ENCODE measurements at regions not wholly inside any gene's neighbourhood (a gene's known extent, or its start where the extent isn't known, plus 50 kb on each side); places are given as distances from the start of the nearest gene placed in this dataset.
A peak's percentile ranks its signal among the peaks of the same experiment; 100 is the strongest.

GRCh38 chr9:104993291-104993963 is 65.5 kb upstream of the ABCA1 start:
- Histone ChIP-seq H3K36me3 (ENCODE audit: control insufficient read depth in 2 of 2, extremely low read depth in 1 of 2, insufficient read depth in 2 of 2, low read length in 2 of 2) (no peaks in the 10 kb centered on the region), H3K9me1 (replicated peaks; ENCODE audit: control insufficient read depth, extremely low read depth, insufficient read depth, low read length) (no peaks in the 10 kb centered on the region), H4K20me1 (replicated peaks; ENCODE audit: control insufficient read depth, extremely low read depth, insufficient read depth, low read length) (no peaks in the 10 kb centered on the region), H3K27ac (ENCODE audit: insufficient read depth, low read depth, low read length) (no peak overlapping the region), H3K4me2 (ENCODE audit: insufficient read depth, low read length) (no peak overlapping the region), H3K27me3 (ENCODE audit: control insufficient read depth in 2 of 2, insufficient read depth in 2 of 2, low read length in 2 of 2) (no peaks in the 10 kb centered on the region), H3K79me2 (ENCODE audit: control insufficient read depth, insufficient read depth, low read length) (no peaks in the 10 kb centered on the region), H3K4me3 (replicated peaks in 1 of 3; ENCODE audit: insufficient read depth in 1 of 3, low read depth in 1 of 3, low read length in 3 of 3) (no peak overlapping the region), H3K9ac (replicated peaks; ENCODE audit: extremely low read depth, insufficient read depth, low read length) (no peak overlapping the region), H2AFZ (ENCODE audit: low read depth, low read length) (peak overlapping the region; percentile 9), H3K9me3 (replicated peaks; ENCODE audit: control insufficient read depth, insufficient read depth, low read length) (no peaks in the 10 kb centered on the region), H3K4me1 (ENCODE audit: control insufficient read depth, extremely low read depth, insufficient read depth, low read length) (peaks cover 4% of the 10 kb centered on the region)
- DNase-seq (ENCODE audit: low read depth, low spot score) (peak; percentile 68), FAIRE-seq (no peak)
- dilution Hi-C loops (cut with MboI; ENCODE audit: extremely low pct_ligation_motif_present, low sequenced_read_pairs) = no loop called here
- ChIA-PET POLR2A (no interaction called here), CTCF (no interaction called here)
- no peak for TF ChIP-seq EZH2 (IDR thresholded peaks at IDR 0.05; ENCODE audit: borderline replicate concordance, low read depth, low read length, severe bottlenecking)
- TF ChIP-seq FOS (IDR thresholded peaks at IDR 0.05; ENCODE audit: borderline replicate concordance, insufficient read depth, low read length) = no peak
- TF ChIP-seq MYC (IDR thresholded peaks at IDR 0.05; ENCODE audit: low read depth, low read length) = no peak
- TF ChIP-seq POLR2AphosphoS5 (IDR thresholded peaks at IDR 0.05; ENCODE audit: insufficient read depth, low read depth, low read length) = no peak
- no peak for TF ChIP-seq MAX (IDR thresholded peaks at IDR 0.05; ENCODE audit: insufficient read depth, insufficient read length)
- TF ChIP-seq GATA2 (IDR thresholded peaks at IDR 0.05; ENCODE audit: insufficient read depth, insufficient read length, low read depth, low read length) = no peak
- TF ChIP-seq, protein P1, sequence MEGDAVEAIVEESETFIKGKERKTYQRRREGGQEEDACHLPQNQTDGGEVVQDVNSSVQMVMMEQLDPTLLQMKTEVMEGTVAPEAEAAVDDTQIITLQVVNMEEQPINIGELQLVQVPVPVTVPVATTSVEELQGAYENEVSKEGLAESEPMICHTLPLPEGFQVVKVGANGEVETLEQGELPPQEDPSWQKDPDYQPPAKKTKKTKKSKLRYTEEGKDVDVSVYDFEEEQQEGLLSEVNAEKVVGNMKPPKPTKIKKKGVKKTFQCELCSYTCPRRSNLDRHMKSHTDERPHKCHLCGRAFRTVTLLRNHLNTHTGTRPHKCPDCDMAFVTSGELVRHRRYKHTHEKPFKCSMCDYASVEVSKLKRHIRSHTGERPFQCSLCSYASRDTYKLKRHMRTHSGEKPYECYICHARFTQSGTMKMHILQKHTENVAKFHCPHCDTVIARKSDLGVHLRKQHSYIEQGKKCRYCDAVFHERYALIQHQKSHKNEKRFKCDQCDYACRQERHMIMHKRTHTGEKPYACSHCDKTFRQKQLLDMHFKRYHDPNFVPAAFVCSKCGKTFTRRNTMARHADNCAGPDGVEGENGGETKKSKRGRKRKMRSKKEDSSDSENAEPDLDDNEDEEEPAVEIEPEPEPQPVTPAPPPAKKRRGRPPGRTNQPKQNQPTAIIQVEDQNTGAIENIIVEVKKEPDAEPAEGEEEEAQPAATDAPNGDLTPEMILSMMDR (IDR thresholded peaks at IDR 0.05; ENCODE audit: extremely low read depth in 1 of 2, insufficient read depth in 1 of 2, low read depth in 1 of 2, low read length in 2 of 2) = no peak
- TF ChIP-seq JUN (IDR thresholded peaks at IDR 0.05; ENCODE audit: borderline replicate concordance, insufficient read depth, insufficient read length, low read depth) = no peak
- no peak for TF ChIP-seq POLR2A (IDR thresholded peaks at IDR 0.05; ENCODE audit: low read depth, low read length)
- no TSS peak for BruUV-seq (replicated peaks)
- intact Hi-C loops (cut with micrococcal nuclease) = loop anchor here (5.0 kb wide), 2 partner anchors 134 to 249 kb away; partner anchors contain the start of gene SLC44A1

Measured in endothelial cell of umbilical vein (primary cell).